Ishikawa (cell line): ENCODE measurements at regions not wholly inside any gene's neighbourhood (a gene's known extent, or its start where the extent isn't known, plus 50 kb on each side); places are given as distances from the start of the nearest gene placed in this dataset.

ENCODE experiments used
- CEBPB ChIP-seq: IDR thresholded peaks from 2 replicates; pipeline ENCODE4 v1.6.1; 2012
- CREB1 ChIP-seq: IDR thresholded peaks from 2 replicates; pipeline ENCODE4 v1.6.1; 2012; ENCODE audit warnings: low read depth
- EGR1 ChIP-seq: IDR thresholded peaks from 2 replicates; pipeline ENCODE4 v1.6.1; 2012
- EP300 ChIP-seq: IDR thresholded peaks from 2 replicates; pipeline ENCODE4 v1.6.1; 2012; ENCODE audit warnings: borderline replicate concordance
- FOXM1 ChIP-seq: IDR thresholded peaks from 2 replicates; pipeline ENCODE4 v1.6.1; 2012; ENCODE audit warnings: low read depth, borderline replicate concordance
- NFIC ChIP-seq: IDR thresholded peaks from 2 replicates; pipeline ENCODE4 v1.6.1; 2012
- RAD21 ChIP-seq: IDR thresholded peaks from 2 replicates; pipeline ENCODE4 v1.6.1; 2012; ENCODE audit warnings: low read depth
- REST ChIP-seq: IDR thresholded peaks from 2 replicates; pipeline ENCODE4 v1.6.1; 2012; ENCODE audit warnings: low read depth, mild to moderate bottlenecking
- TAF1 ChIP-seq: IDR thresholded peaks from 2 replicates; pipeline ENCODE4 v1.6.1; 2012; ENCODE audit warnings: low read depth, mild to moderate bottlenecking
- TCF12 ChIP-seq: IDR thresholded peaks from 2 replicates; pipeline ENCODE4 v1.6.1; 2012; ENCODE audit warnings: low read depth
- TEAD4 ChIP-seq: IDR thresholded peaks from 2 replicates; pipeline ENCODE4 v1.6.1; 2012
- YY1 ChIP-seq: IDR thresholded peaks from 2 replicates; pipeline ENCODE4 v1.6.1; 2012; ENCODE audit warnings: low read depth
- ZBTB7A ChIP-seq: IDR thresholded peaks from 2 replicates; pipeline ENCODE4 v1.6.1; 2012; ENCODE audit warnings: low read depth
- TF ChIP-seq, protein P1 (sequence below): IDR thresholded peaks from 2 replicates; pipeline ENCODE4 v1.6.1; 2012
- TF ChIP-seq, protein P2 (sequence below): IDR thresholded peaks from 2 replicates; pipeline ENCODE4 v1.6.1; 2012

GRCh38 chr13:22223411-22223810 is 552.5 kb downstream of the FGF9 start:
- TF ChIP-seq RAD21, result no peak
- no peak for TF ChIP-seq FOXM1
- TF ChIP-seq, protein P1, sequence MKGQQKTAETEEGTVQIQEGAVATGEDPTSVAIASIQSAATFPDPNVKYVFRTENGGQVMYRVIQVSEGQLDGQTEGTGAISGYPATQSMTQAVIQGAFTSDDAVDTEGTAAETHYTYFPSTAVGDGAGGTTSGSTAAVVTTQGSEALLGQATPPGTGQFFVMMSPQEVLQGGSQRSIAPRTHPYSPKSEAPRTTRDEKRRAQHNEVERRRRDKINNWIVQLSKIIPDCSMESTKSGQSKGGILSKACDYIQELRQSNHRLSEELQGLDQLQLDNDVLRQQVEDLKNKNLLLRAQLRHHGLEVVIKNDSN, result no peak
- TF ChIP-seq CREB1, result no peak
- TF ChIP-seq CEBPB, result no peak
- TF ChIP-seq EP300, result no peak
- TF ChIP-seq, protein P2, sequence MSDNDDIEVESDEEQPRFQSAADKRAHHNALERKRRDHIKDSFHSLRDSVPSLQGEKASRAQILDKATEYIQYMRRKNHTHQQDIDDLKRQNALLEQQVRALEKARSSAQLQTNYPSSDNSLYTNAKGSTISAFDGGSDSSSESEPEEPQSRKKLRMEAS, result no peak
- TF ChIP-seq EGR1, result no peak
- TF ChIP-seq NFIC, result no peak
- no peak for TF ChIP-seq TCF12
- no peak for TF ChIP-seq REST
- TF ChIP-seq TEAD4, result no peak
- TF ChIP-seq YY1, result no peak
- TF ChIP-seq ZBTB7A, result no peak
- TF ChIP-seq TAF1, result no peak

GRCh38 chr13:22226086-22226485 is 555.2 kb downstream of the FGF9 start:
- TF ChIP-seq REST, result no peak
- no peak for TF ChIP-seq RAD21
- TF ChIP-seq EP300, result no peak
- TF ChIP-seq FOXM1, result no peak
- TF ChIP-seq EGR1, result no peak
- TF ChIP-seq TAF1, result no peak
- TF ChIP-seq NFIC, result no peak
- TF ChIP-seq, protein P2, result no peak
- no peak for TF ChIP-seq ZBTB7A
- no peak for TF ChIP-seq TCF12
- TF ChIP-seq, protein P1, result no peak
- TF ChIP-seq TEAD4, result no peak
- no peak for TF ChIP-seq CEBPB

- TF ChIP-seq TAF1, result no peak
- TF ChIP-seq TCF12, result no peak
- no peak for TF ChIP-seq EP300
- TF ChIP-seq CREB1, result no peak
- TF ChIP-seq REST, result no peak
- no peak for TF ChIP-seq RAD21
- no peak for TF ChIP-seq ZBTB7A
- TF ChIP-seq NFIC, result no peak
- no peak for TF ChIP-seq CEBPB
- TF ChIP-seq, protein P2, result no peak
- TF ChIP-seq TEAD4, result no peak
- TF ChIP-seq FOXM1, result no peak
- no peak for TF ChIP-seq EGR1
- no peak for TF ChIP-seq YY1
- TF ChIP-seq, protein P1, result no peak
These were observed 557.0 kb downstream of the FGF9 start for GRCh38 chr13:22227895-22228294.

DNA sequence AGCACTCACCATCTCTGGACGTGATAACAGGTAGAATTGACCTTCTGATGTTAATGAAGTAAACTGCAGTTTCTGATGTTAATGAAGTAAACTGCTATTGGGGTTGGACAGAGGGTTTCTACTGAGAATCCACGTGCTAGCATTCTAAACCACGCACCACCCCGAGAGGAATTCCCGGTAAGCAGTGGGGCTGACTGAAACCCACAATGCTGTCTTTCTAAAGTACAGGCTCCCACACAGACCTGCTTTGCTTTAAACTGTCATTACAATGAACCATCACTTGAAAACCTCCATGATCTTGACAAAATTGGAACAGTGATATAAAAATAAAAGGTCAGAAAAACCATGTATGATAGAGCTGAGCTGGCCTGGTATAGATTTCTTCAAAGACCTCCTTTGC is 559.0 kb downstream of the FGF9 start:
- TF ChIP-seq NFIC (no peak), EGR1 (no peak), EP300 (no peak), CEBPB (no peak), ZBTB7A (no peak), REST (no peak), RAD21 (no peak), YY1 (no peak), TCF12 (no peak), FOXM1 (no peak), TAF1 (no peak), CREB1 (no peak), TEAD4 (no peak)
- TF ChIP-seq, protein P1, result no peak
- TF ChIP-seq, protein P2, result no peak
